ENCODE measurements at regions not wholly inside any gene's neighbourhood (a gene's known extent, or its start where the extent isn't known, plus 50 kb on each side); places are given as distances from the start of the nearest gene placed in this dataset.

GRCh38 chr5:163773226-163773625 is 267.8 kb downstream of the MAT2B start:
- BruUV-seq (replicated peaks): no TSS peak
- H3K9me3 Mint-ChIP-seq (ENCODE audit: unreplicated experiment): no peaks in the 10 kb centered on the region

GRCh38 chr5:163789870-163790269 is 284.5 kb downstream of the MAT2B start:
- H3K27ac Mint-ChIP-seq (ENCODE audit: low read depth, unreplicated experiment): no peak overlapping the region
- intact Hi-C loops (cut with micrococcal nuclease): no loop called here
- ChIA-PET CTCF (interaction anchor here (1.0 to 1.1 kb wide), 2 partner anchors 90 to 228 kb away, joined by 3 read pairs; no protein-coding TSS in a partner anchor), POLR2A (interaction anchor here (0.6 to 1.1 kb wide), 2 partner anchors 17 to 30 kb away, joined by 3 to 4 read pairs; no protein-coding TSS in a partner anchor)
- H3K9me3 Mint-ChIP-seq (ENCODE audit: unreplicated experiment): peaks cover 19% of the 10 kb centered on the region
- peak; percentile 72 for DNase-seq (ENCODE audit: unreplicated experiment)
- no peak overlapping the region for H3K4me3 Mint-ChIP-seq (ENCODE audit: unreplicated experiment)
- H3K4me1 Mint-ChIP-seq (ENCODE audit: insufficient read depth, unreplicated experiment): peaks cover 22% of the 10 kb centered on the region
- H3K36me3 Mint-ChIP-seq (ENCODE audit: insufficient read depth, unreplicated experiment): no peaks in the 10 kb centered on the region
- TF ChIP-seq CTCF (IDR thresholded peaks at IDR 0.05; ENCODE audit: unreplicated experiment): no peak
- BruUV-seq (replicated peaks): no TSS peak
- no peaks in the 10 kb centered on the region for H3K27me3 Mint-ChIP-seq (ENCODE audit: insufficient read depth, unreplicated experiment)

More at GRCh38 chr5:163773226-163773625, 267.8 kb downstream of the MAT2B start:
- H3K4me3 Mint-ChIP-seq (ENCODE audit: unreplicated experiment): no peak overlapping the region
- CTCF ChIA-PET: interaction anchor here (0.6 to 1.8 kb wide), 2 partner anchors 14 to 162 kb away, joined by 3 to 7 read pairs; no protein-coding TSS in a partner anchor
- POLR2A ChIA-PET: interaction anchor here (0.6 to 1.3 kb wide), 4 partner anchors 13 to 17 kb away, joined by 3 to 4 read pairs (median 4); no protein-coding TSS in a partner anchor
- H3K27me3 Mint-ChIP-seq (ENCODE audit: insufficient read depth, unreplicated experiment): no peaks in the 10 kb centered on the region
- no peaks in the 10 kb centered on the region for H3K36me3 Mint-ChIP-seq (ENCODE audit: insufficient read depth, unreplicated experiment)
- TF ChIP-seq CTCF (IDR thresholded peaks at IDR 0.05; ENCODE audit: unreplicated experiment): no peak
- no peak overlapping the region for H3K27ac Mint-ChIP-seq (ENCODE audit: low read depth, unreplicated experiment)
- DNase-seq (ENCODE audit: unreplicated experiment): no peak
- H3K4me1 Mint-ChIP-seq (ENCODE audit: insufficient read depth, unreplicated experiment): peaks cover 5% of the 10 kb centered on the region
- intact Hi-C loops (cut with micrococcal nuclease): no loop called here

- ChIA-PET CTCF (interaction anchor here (1.1 kb wide), 1 partner anchor 228 kb away, joined by 3 read pairs; no protein-coding TSS in a partner anchor), POLR2A (interaction anchor here (0.6 kb wide), 1 partner anchor 18 kb away, joined by 3 read pairs; no protein-coding TSS in a partner anchor)
- Mint-ChIP-seq H3K9me3 (ENCODE audit: unreplicated experiment) (peaks cover 19% of the 10 kb centered on the region), H3K4me1 (ENCODE audit: insufficient read depth, unreplicated experiment) (peaks cover 22% of the 10 kb centered on the region), H3K4me3 (ENCODE audit: unreplicated experiment) (no peak overlapping the region), H3K36me3 (ENCODE audit: insufficient read depth, unreplicated experiment) (no peaks in the 10 kb centered on the region), H3K27me3 (ENCODE audit: insufficient read depth, unreplicated experiment) (no peaks in the 10 kb centered on the region), H3K27ac (ENCODE audit: low read depth, unreplicated experiment) (peak overlapping the region; percentile 3)
- DNase-seq (ENCODE audit: unreplicated experiment): peak; percentile 84
- BruUV-seq (replicated peaks): no TSS peak
- TF ChIP-seq CTCF (IDR thresholded peaks at IDR 0.05; ENCODE audit: unreplicated experiment): no peak
- intact Hi-C loops (cut with micrococcal nuclease): no loop called here
These were observed 285.1 kb downstream of the MAT2B start for GRCh38 chr5:163790497-163790896.

GRCh38 chr5:163794993-163795392 is 289.6 kb downstream of the MAT2B start:
- no peaks in the 10 kb centered on the region for H3K9me3 Mint-ChIP-seq (ENCODE audit: unreplicated experiment)
- ChIA-PET CTCF (interaction anchor here (1.1 kb wide), 1 partner anchor 53 kb away, joined by 3 read pairs; no protein-coding TSS in a partner anchor), POLR2A (no interaction called here)
- DNase-seq (ENCODE audit: unreplicated experiment): no peak
- intact Hi-C loops (cut with micrococcal nuclease): no loop called here
- H3K27ac Mint-ChIP-seq (ENCODE audit: low read depth, unreplicated experiment): no peak overlapping the region
- no peak for TF ChIP-seq CTCF (IDR thresholded peaks at IDR 0.05; ENCODE audit: unreplicated experiment)
- no peaks in the 10 kb centered on the region for H3K27me3 Mint-ChIP-seq (ENCODE audit: insufficient read depth, unreplicated experiment)
- no TSS peak for BruUV-seq (replicated peaks)
- no peaks in the 10 kb centered on the region for H3K36me3 Mint-ChIP-seq (ENCODE audit: insufficient read depth, unreplicated experiment)
- no peak overlapping the region for H3K4me3 Mint-ChIP-seq (ENCODE audit: unreplicated experiment)
- H3K4me1 Mint-ChIP-seq (ENCODE audit: insufficient read depth, unreplicated experiment): peaks cover 13% of the 10 kb centered on the region

All from MCF 10A (cell line).